ENCODE measurements at regions not wholly inside any gene's neighbourhood (a gene's known extent, or its start where the extent isn't known, plus 50 kb on each side); places are given as distances from the start of the nearest gene placed in this dataset.
"Not testable (repeated sequence)": the region's sequence is repeated elsewhere in the genome, so short reads cannot be mapped to it uniquely, and the experiment has no call there.

DNA sequence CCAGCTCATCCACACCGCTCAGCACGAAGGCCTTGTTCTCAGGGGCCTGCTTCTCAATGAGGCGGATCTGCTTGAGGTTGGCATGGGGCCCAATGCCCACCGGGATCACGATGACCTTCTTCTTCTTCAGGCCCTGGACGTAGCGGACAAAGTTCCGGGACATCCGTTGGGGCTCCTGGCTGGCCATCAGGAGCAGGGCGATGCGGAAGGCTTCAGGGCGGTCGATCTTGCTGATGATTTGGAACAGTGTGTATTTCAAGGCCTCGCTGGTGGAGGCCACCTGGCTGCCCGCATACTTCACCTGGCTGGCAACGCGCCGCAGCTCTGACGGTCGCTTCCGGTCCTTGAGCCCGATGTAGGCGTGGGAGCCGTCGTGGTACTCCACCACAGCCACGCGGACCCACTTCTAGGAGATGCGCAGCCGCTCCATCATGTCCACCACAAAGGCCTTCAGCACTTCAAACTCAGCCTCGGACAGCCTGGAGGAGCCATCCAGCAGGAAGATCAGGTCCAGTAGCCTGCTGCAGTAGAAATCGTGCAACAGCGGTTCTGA, 105.0 kb upstream of the CCT8L2 start:
- TF ChIP-seq, protein P1, sequence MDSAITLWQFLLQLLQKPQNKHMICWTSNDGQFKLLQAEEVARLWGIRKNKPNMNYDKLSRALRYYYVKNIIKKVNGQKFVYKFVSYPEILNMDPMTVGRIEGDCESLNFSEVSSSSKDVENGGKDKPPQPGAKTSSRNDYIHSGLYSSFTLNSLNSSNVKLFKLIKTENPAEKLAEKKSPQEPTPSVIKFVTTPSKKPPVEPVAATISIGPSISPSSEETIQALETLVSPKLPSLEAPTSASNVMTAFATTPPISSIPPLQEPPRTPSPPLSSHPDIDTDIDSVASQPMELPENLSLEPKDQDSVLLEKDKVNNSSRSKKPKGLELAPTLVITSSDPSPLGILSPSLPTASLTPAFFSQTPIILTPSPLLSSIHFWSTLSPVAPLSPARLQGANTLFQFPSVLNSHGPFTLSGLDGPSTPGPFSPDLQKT (IDR thresholded peaks at IDR 0.05; ENCODE audit: borderline replicate concordance, low read depth, low read length): not testable (repeated sequence)
- TF ChIP-seq, protein P2, sequence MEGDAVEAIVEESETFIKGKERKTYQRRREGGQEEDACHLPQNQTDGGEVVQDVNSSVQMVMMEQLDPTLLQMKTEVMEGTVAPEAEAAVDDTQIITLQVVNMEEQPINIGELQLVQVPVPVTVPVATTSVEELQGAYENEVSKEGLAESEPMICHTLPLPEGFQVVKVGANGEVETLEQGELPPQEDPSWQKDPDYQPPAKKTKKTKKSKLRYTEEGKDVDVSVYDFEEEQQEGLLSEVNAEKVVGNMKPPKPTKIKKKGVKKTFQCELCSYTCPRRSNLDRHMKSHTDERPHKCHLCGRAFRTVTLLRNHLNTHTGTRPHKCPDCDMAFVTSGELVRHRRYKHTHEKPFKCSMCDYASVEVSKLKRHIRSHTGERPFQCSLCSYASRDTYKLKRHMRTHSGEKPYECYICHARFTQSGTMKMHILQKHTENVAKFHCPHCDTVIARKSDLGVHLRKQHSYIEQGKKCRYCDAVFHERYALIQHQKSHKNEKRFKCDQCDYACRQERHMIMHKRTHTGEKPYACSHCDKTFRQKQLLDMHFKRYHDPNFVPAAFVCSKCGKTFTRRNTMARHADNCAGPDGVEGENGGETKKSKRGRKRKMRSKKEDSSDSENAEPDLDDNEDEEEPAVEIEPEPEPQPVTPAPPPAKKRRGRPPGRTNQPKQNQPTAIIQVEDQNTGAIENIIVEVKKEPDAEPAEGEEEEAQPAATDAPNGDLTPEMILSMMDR (tag by site-specific recombination; IDR thresholded peaks at IDR 0.05): not testable (repeated sequence)
- not testable (repeated sequence) for TF ChIP-seq ZNF19 (tag by site-specific recombination; IDR thresholded peaks at IDR 0.05; ENCODE audit: low read depth); ZNF274 (IDR thresholded peaks at IDR 0.05; ENCODE audit: low read length); ZNF274 (tag by site-specific recombination; IDR thresholded peaks at IDR 0.05; ENCODE audit: borderline replicate concordance); ZNF514 (tag by site-specific recombination; IDR thresholded peaks at IDR 0.05); KLF16 (tag by site-specific recombination; IDR thresholded peaks at IDR 0.05); REPIN1 (tag by site-specific recombination; IDR thresholded peaks at IDR 0.05; ENCODE audit: low read depth)

All from HEK293 (cell line).